HUDEP-2 (cell line): ENCODE measurements at regions not wholly inside any gene's neighbourhood (a gene's known extent, or its start where the extent isn't known, plus 50 kb on each side); places are given as distances from the start of the nearest gene placed in this dataset.

Experiments used
- DNase-seq, 76 experiments: peaks; one replicate each; lab custom pipeline; 2025; ENCODE audit not compliant: unreplicated experiment in 76 of 76; lab: John Stamatoyannopoulos, UW

GRCh38 chr6:159359581-159360297 is 190.5 kb downstream of the FNDC1 start:
- DNase-seq, result no peak

- no peak for DNase-seq
Measured at GRCh38 chr6:159358562-159358961, 189.4 kb downstream of the FNDC1 start.

- DNase-seq, result no peak
Measured at GRCh38 chr6:159357211-159357915, 188.2 kb downstream of the FNDC1 start.

- no peak for DNase-seq
Measured at GRCh38 chr6:159353193-159353592, 184.0 kb downstream of the FNDC1 start.

- DNase-seq, result no peak
Measured at GRCh38 chr6:159351707-159352106, 182.5 kb downstream of the FNDC1 start.

GRCh38 chr6:159349915-159350314 is 180.7 kb downstream of the FNDC1 start:
- DNase-seq, result no peak

- DNase-seq, result no peak
Measured at GRCh38 chr6:159343709-159344108, 174.5 kb downstream of the FNDC1 start.

GRCh38 chr6:159342146-159342545 is 172.9 kb downstream of the FNDC1 start:
- no peak for DNase-seq

- no peak for DNase-seq
Measured at GRCh38 chr6:159334068-159334467, 164.9 kb downstream of the FNDC1 start.

- no peak for DNase-seq
Measured at GRCh38 chr6:159331451-159331850, 162.3 kb downstream of the FNDC1 start.

- no peak for DNase-seq
Measured at GRCh38 chr6:159329081-159329480, 159.9 kb downstream of the FNDC1 start.

GRCh38 chr6:159328052-159328451 is 158.9 kb downstream of the FNDC1 start:
- DNase-seq, result no peak

GRCh38 chr6:159325476-159325875 is 156.3 kb downstream of the FNDC1 start:
- no peak for DNase-seq

GRCh38 chr6:159324596-159324995 is 155.4 kb downstream of the FNDC1 start:
- DNase-seq, result no peak
